HCT116 (cell line): ENCODE measurements at regions not wholly inside any gene's neighbourhood (a gene's known extent, or its start where the extent isn't known, plus 50 kb on each side); places are given as distances from the start of the nearest gene placed in this dataset.

ENCODE experiments used
- ATAC-seq: fragments of 200-7000 bp; cut with Tn5 transposase; 2 replicates; pipeline ENCODE4 v1.9.1; 2020; ENCODE audit warnings: mild to moderate bottlenecking, moderate library complexity
- BruUV-seq: library from RNA; stranded (reverse); fragments of 400-500 nt; replicated peaks from 2 replicates; lab custom pipeline; 2021; lab: Mats Ljungman, UMichigan
- CTCF ChIA-PET: fragments of 300-600 bp; sonication (Branson Sonifier 250); formaldehyde crosslinking; loops from one replicate; lab custom pipeline; 2021; ENCODE audit warnings: antibody characterized with exemption; lab: Charles Lee
- POLR2A ChIA-PET: fragments of 300-600, 350-600 bp; sonication (Branson Sonifier 250); formaldehyde crosslinking; loops from one replicate; lab custom pipeline; 2021; ENCODE audit warnings: antibody characterized with exemption; lab: Charles Lee
- RAD21 ChIA-PET, 2 experiments: fragments of 300-600 bp; sonication (Branson Sonifier 250); formaldehyde crosslinking; loops; one replicate each; lab custom pipeline; 2023; ENCODE audit warnings: low total read pairs in 2 of 2; ENCODE audit not compliant: uncharacterized antibody in 2 of 2, unreplicated experiment in 2 of 2, low non-redundant PET in 1 of 2; lab: Charles Lee
- DNase-seq: peaks from one replicate; pipeline ENCODE4 v3.0.0-alpha.2; 2010; ENCODE audit warnings: low read depth, low spot score
- H2AFZ ChIP-seq: fragments of 200-600 bp; shearing (Covaris generic), sonication (generic); 2 replicates; pipeline ENCODE4 v1.6.1; 2017; ENCODE audit warnings: low read depth, mixed run types, mixed read lengths, antibody characterized with exemption, low read length; ENCODE audit not compliant: poor library complexity, severe bottlenecking
- H3K27ac ChIP-seq: 2 replicates; pipeline ENCODE4 v1.5.1; 2012; ENCODE audit warnings: low read depth, low read length
- H3K27me3 ChIP-seq: fragments of 200-600 bp; sonication (generic); 2 replicates; pipeline ENCODE4 v1.6.1; 2016; ENCODE audit warnings: mixed run types, low read length, mixed read lengths; ENCODE audit not compliant: insufficient read depth
- H3K36me3 ChIP-seq, 2 experiments: fragments of 200-500 bp in 1 of 2; fragments of 200-600 bp in 1 of 2; sonication (Bioruptor generic) in 1 of 2; sonication (generic) in 1 of 2; 2 replicates each; pipeline versions ENCODE4 v1.5.1 to v1.6.1; 2014 to 2016; ENCODE audit warnings: low read length in 2 of 2, inconsistent platforms in 1 of 2, mixed read lengths in 1 of 2, mixed run types in 1 of 2; ENCODE audit not compliant: insufficient read depth in 2 of 2, control insufficient read depth in 1 of 2
- H3K4me1 ChIP-seq, 2 experiments: fragments of 200-600 bp in 1 of 2; sonication (generic) in 1 of 2; 2 replicates each; pipeline versions ENCODE4 v1.5.1 to v1.6.1; 2012 to 2017; ENCODE audit warnings: low read length in 2 of 2, inconsistent platforms in 1 of 2, mild to moderate bottlenecking in 1 of 2, mixed read lengths in 1 of 2, mixed run types in 1 of 2, moderate library complexity in 1 of 2; ENCODE audit not compliant: insufficient read depth in 2 of 2, control insufficient read depth in 1 of 2
- H3K4me2 ChIP-seq: fragments of 200-600 bp; sonication (generic); 2 replicates; pipeline ENCODE4 v1.6.1; 2017; ENCODE audit warnings: mixed run types, low read length, mixed read lengths
- H3K4me3 ChIP-seq, 2 experiments: fragments of 200-600 bp in 1 of 2; sonication (generic) in 1 of 2; replicated peaks in 1 of 2; 2 replicates each; pipeline ENCODE4 v1.5.1; 2011 to 2016; ENCODE audit warnings: low read length in 2 of 2, control low read depth in 1 of 2, low read depth in 1 of 2, mild to moderate bottlenecking in 1 of 2, mixed read lengths in 1 of 2, mixed run types in 1 of 2
- H3K79me2 ChIP-seq: fragments of 200-600 bp; sonication (generic); 2 replicates; pipeline ENCODE4 v1.6.1; 2017; ENCODE audit warnings: mild to moderate bottlenecking, mixed run types, low read length, moderate library complexity, mixed read lengths; ENCODE audit not compliant: insufficient read depth
- H3K9ac ChIP-seq: fragments of 200-600 bp; sonication (generic); 2 replicates; pipeline ENCODE4 v1.6.1; 2016; ENCODE audit warnings: low read length, mixed read lengths
- H3K9me2 ChIP-seq: fragments of 200-600 bp; sonication (generic), shearing (Covaris generic); 2 replicates; pipeline ENCODE4 v1.6.1; 2017; ENCODE audit warnings: mixed run types, mild to moderate bottlenecking, moderate library complexity; ENCODE audit not compliant: insufficient read depth
- H3K9me3 ChIP-seq, 2 experiments: fragments of 200-500 bp in 1 of 2; fragments of 200-600 bp in 1 of 2; sonication (Bioruptor generic) in 1 of 2; sonication (generic) in 1 of 2; 2 replicates each; pipeline ENCODE4 v1.6.1; 2014 to 2017; ENCODE audit warnings: low read length in 2 of 2, mixed read lengths in 2 of 2, inconsistent platforms in 1 of 2, low read depth in 1 of 2, mild to moderate bottlenecking in 1 of 2, mixed run types in 1 of 2, moderate library complexity in 1 of 2; ENCODE audit not compliant: control insufficient read depth in 1 of 2, insufficient read depth in 1 of 2
- H4K20me1 ChIP-seq: fragments of 200-600 bp; sonication (generic), shearing (Covaris generic); 2 replicates; pipeline ENCODE4 v1.6.1; 2017; ENCODE audit warnings: mixed run types, mild to moderate bottlenecking, moderate library complexity; ENCODE audit not compliant: insufficient read depth
- CBX3 ChIP-seq: IDR thresholded peaks from 2 replicates; pipeline ENCODE4 v1.6.1; 2012; ENCODE audit warnings: low read depth
- CEBPB ChIP-seq: IDR thresholded peaks from 2 replicates; pipeline ENCODE4 v1.6.1; 2012; ENCODE audit warnings: low read depth
- EGR1 ChIP-seq: IDR thresholded peaks from 2 replicates; pipeline ENCODE4 v1.6.1; 2012; ENCODE audit warnings: low read depth
- ELF1 ChIP-seq: IDR thresholded peaks from 2 replicates; pipeline ENCODE4 v1.6.1; 2012; ENCODE audit warnings: low read depth, borderline replicate concordance
- EZH2phosphoT487 ChIP-seq: fragments of 200-600 bp; IDR thresholded peaks from 2 replicates; pipeline ENCODE4 v1.6.1; 2018; ENCODE audit warnings: antibody characterized with exemption, borderline replicate concordance
- FOSL1 ChIP-seq: IDR thresholded peaks from 2 replicates; pipeline ENCODE4 v1.6.1; 2012; ENCODE audit warnings: low read depth
- POLR2A ChIP-seq: IDR thresholded peaks from 2 replicates; pipeline ENCODE4 v1.7.0; 2011; ENCODE audit warnings: borderline replicate concordance; ENCODE audit not compliant: insufficient read depth, insufficient read length; ENCODE audit errors: extremely low read depth
- POLR2AphosphoS5 ChIP-seq: IDR thresholded peaks from 2 replicates; pipeline ENCODE4 v1.6.1; 2011; ENCODE audit warnings: mild to moderate bottlenecking, low read depth, low read length, moderate library complexity
- RAD21 ChIP-seq: IDR thresholded peaks from 2 replicates; pipeline ENCODE4 v1.6.1; 2012; ENCODE audit warnings: low read depth, mild to moderate bottlenecking
- SIN3A ChIP-seq: IDR thresholded peaks from 2 replicates; pipeline ENCODE4 v1.6.1; 2012; ENCODE audit warnings: low read depth
- SP1 ChIP-seq: IDR thresholded peaks from 2 replicates; pipeline ENCODE4 v1.6.1; 2012; ENCODE audit warnings: low read depth
- SRF ChIP-seq: IDR thresholded peaks from 2 replicates; pipeline ENCODE4 v1.6.1; 2012; ENCODE audit warnings: low read depth
- TCF7L2 ChIP-seq: IDR thresholded peaks from 2 replicates; pipeline ENCODE4 v1.7.0; 2011; ENCODE audit warnings: borderline replicate concordance, inconsistent platforms; ENCODE audit not compliant: insufficient read depth, insufficient read length; ENCODE audit errors: extremely low read depth
- YY1 ChIP-seq: IDR thresholded peaks from 2 replicates; pipeline ENCODE4 v1.6.1; 2011; ENCODE audit warnings: low read length, low read depth, moderate library complexity, mild to moderate bottlenecking; ENCODE audit not compliant: insufficient replicate concordance; ENCODE audit errors: extremely low read depth
- ZFX ChIP-seq: fragments of 450-650 bp; IDR thresholded peaks from 2 replicates; pipeline ENCODE4 v1.6.1; 2017
- intact Hi-C: fragments of 100-400 bp; cut with micrococcal nuclease; formaldehyde crosslinking; loops from 2 replicates; pipeline ENCODE4 v1.10.0; 2022
- TF ChIP-seq, protein P1 (sequence below): IDR thresholded peaks from 2 replicates; pipeline ENCODE4 v1.6.1; 2012; ENCODE audit warnings: low read depth
- TF ChIP-seq, protein P2 (sequence below), 3 experiments: fragments of 200-600 bp in 1 of 3; sonication (generic) in 1 of 3; IDR thresholded peaks in 2 of 3; conservative IDR thresholded peaks in 1 of 3; 2 replicates each; pipeline ENCODE4 v1.5.1; 2012 to 2017; ENCODE audit warnings: low read depth in 2 of 3, low read length in 2 of 3, antibody characterized with exemption in 1 of 3, borderline replicate concordance in 1 of 3, control low read depth in 1 of 3, mild to moderate bottlenecking in 1 of 3, mixed read lengths in 1 of 3, mixed run types in 1 of 3, moderate library complexity in 1 of 3; ENCODE audit not compliant: insufficient read depth in 1 of 3
- TF ChIP-seq, protein P3 (sequence below): IDR thresholded peaks from 2 replicates; pipeline ENCODE4 v1.6.1; 2011; ENCODE audit warnings: mild to moderate bottlenecking, low read length, moderate library complexity; ENCODE audit not compliant: insufficient replicate concordance; ENCODE audit errors: extremely low read depth

DNA sequence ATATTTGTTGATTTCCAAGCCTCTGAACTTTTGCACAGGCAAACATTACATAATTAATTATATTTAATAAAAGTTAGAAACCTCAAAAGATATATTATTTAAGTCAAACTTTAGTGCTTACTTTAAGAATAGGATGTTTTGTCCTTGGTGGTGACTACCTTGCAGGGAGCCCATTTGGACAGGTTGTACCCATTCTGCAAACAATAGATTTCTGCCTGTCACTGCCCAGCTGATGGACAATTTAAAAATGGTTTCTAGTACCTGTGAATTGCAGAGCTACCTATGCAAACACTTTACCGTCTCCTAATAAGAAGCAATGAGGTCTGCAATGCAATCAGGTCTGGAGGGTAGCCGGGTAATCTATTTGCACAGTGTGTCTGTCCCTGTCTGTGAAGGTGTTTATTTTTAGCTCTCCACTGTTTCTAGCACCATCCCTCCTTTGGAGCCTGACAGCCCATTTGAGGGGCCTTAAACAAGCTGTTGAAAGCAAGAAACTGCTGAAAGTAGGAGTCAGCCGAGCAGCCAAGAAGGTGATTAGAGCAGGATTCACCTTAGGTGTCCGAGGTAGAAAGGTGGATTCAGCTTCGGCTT, 556.2 kb upstream of the CFAP20DC start:
- H2AFZ ChIP-seq = no peak overlapping the region
- no peak overlapping the region for H3K9ac ChIP-seq
- no peak overlapping the region for H3K27ac ChIP-seq
- no peaks in the 10 kb centered on the region for H3K36me3 ChIP-seq
- H4K20me1 ChIP-seq = no peaks in the 10 kb centered on the region
- TF ChIP-seq YY1 (no peak), CEBPB (no peak), RAD21 (no peak), FOSL1 (no peak), ZFX (no peak), SRF (no peak), POLR2AphosphoS5 (no peak), ELF1 (no peak), EZH2phosphoT487 (no peak), POLR2A (no peak), EGR1 (no peak), SIN3A (no peak), CBX3 (no peak), SP1 (no peak), TCF7L2 (no peak)
- TF ChIP-seq, protein P1, sequence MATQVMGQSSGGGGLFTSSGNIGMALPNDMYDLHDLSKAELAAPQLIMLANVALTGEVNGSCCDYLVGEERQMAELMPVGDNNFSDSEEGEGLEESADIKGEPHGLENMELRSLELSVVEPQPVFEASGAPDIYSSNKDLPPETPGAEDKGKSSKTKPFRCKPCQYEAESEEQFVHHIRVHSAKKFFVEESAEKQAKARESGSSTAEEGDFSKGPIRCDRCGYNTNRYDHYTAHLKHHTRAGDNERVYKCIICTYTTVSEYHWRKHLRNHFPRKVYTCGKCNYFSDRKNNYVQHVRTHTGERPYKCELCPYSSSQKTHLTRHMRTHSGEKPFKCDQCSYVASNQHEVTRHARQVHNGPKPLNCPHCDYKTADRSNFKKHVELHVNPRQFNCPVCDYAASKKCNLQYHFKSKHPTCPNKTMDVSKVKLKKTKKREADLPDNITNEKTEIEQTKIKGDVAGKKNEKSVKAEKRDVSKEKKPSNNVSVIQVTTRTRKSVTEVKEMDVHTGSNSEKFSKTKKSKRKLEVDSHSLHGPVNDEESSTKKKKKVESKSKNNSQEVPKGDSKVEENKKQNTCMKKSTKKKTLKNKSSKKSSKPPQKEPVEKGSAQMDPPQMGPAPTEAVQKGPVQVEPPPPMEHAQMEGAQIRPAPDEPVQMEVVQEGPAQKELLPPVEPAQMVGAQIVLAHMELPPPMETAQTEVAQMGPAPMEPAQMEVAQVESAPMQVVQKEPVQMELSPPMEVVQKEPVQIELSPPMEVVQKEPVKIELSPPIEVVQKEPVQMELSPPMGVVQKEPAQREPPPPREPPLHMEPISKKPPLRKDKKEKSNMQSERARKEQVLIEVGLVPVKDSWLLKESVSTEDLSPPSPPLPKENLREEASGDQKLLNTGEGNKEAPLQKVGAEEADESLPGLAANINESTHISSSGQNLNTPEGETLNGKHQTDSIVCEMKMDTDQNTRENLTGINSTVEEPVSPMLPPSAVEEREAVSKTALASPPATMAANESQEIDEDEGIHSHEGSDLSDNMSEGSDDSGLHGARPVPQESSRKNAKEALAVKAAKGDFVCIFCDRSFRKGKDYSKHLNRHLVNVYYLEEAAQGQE = no peak
- TF ChIP-seq, protein P2, sequence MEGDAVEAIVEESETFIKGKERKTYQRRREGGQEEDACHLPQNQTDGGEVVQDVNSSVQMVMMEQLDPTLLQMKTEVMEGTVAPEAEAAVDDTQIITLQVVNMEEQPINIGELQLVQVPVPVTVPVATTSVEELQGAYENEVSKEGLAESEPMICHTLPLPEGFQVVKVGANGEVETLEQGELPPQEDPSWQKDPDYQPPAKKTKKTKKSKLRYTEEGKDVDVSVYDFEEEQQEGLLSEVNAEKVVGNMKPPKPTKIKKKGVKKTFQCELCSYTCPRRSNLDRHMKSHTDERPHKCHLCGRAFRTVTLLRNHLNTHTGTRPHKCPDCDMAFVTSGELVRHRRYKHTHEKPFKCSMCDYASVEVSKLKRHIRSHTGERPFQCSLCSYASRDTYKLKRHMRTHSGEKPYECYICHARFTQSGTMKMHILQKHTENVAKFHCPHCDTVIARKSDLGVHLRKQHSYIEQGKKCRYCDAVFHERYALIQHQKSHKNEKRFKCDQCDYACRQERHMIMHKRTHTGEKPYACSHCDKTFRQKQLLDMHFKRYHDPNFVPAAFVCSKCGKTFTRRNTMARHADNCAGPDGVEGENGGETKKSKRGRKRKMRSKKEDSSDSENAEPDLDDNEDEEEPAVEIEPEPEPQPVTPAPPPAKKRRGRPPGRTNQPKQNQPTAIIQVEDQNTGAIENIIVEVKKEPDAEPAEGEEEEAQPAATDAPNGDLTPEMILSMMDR (IDR thresholded peaks at IDR 0.05 in 2 of 3, conservative IDR thresholded peaks at IDR 0.05 in 1 of 3; ENCODE audit: borderline replicate concordance in 1 of 3, insufficient read depth in 1 of 3, low read depth in 2 of 3, low read length in 2 of 3) = no peak
- TF ChIP-seq, protein P3, sequence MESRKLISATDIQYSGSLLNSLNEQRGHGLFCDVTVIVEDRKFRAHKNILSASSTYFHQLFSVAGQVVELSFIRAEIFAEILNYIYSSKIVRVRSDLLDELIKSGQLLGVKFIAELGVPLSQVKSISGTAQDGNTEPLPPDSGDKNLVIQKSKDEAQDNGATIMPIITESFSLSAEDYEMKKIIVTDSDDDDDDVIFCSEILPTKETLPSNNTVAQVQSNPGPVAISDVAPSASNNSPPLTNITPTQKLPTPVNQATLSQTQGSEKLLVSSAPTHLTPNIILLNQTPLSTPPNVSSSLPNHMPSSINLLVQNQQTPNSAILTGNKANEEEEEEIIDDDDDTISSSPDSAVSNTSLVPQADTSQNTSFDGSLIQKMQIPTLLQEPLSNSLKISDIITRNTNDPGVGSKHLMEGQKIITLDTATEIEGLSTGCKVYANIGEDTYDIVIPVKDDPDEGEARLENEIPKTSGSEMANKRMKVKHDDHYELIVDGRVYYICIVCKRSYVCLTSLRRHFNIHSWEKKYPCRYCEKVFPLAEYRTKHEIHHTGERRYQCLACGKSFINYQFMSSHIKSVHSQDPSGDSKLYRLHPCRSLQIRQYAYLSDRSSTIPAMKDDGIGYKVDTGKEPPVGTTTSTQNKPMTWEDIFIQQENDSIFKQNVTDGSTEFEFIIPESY = no peak
- no TSS peak for BruUV-seq
- no peaks in the 10 kb centered on the region for H3K9me3 ChIP-seq
- no peaks in the 10 kb centered on the region for H3K4me1 ChIP-seq
- H3K4me2 ChIP-seq = no peak overlapping the region
- no peak for DNase-seq
- POLR2A ChIA-PET = no interaction called here
- no peaks in the 10 kb centered on the region for H3K79me2 ChIP-seq
- ATAC-seq = no peak
- H3K9me2 ChIP-seq = no peaks in the 10 kb centered on the region
- H3K4me3 ChIP-seq = no peak overlapping the region
- intact Hi-C loops = no loop called here
- CTCF ChIA-PET = interaction anchor here (3.0 kb wide), 1 partner anchor 252 kb away, joined by 9 read pairs; no protein-coding TSS in a partner anchor
- RAD21 ChIA-PET = no interaction called here
- peaks cover 16% of the 10 kb centered on the region for H3K27me3 ChIP-seq
